Dermis microvascular lymphatic vessel endothelial cell (primary cell): ENCODE measurements at regions not wholly inside any gene's neighbourhood (a gene's known extent, or its start where the extent isn't known, plus 50 kb on each side); places are given as distances from the start of the nearest gene placed in this dataset.
"Not testable (repeated sequence)": the region's sequence is repeated elsewhere in the genome, so short reads cannot be mapped to it uniquely, and the experiment has no call there.

ENCODE experiments used
- DNase-seq, 2 donors: peaks; one replicate each; pipeline versions ENCODE4 v3.0.0 to v3.0.0-alpha.2; 2010; ENCODE audit warnings: low read depth in 2 of 2

- DNase-seq = no peak
Observed at GRCh38 chr14:105636935-105637334, 110.6 kb downstream of the TMEM121 start.

DNA sequence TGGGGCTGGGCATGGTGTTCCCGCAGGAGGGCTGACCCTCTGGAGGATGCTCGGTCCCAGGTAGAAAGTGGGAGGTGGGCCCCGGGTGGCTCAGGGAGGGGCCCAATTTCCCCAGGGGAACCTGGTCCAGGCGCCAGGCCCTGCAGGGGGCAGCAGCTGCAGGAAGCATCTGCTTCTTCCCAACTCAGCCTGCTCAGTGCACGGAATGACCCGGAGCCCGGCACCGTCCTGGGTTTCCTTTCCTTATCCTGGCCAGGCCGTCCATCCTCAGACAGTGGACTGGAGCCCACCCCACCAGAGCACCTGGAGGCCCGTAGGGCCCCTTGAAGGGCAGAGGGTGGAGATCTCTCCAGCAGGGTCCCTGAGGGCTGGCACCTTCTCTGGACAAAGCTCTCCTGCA is 111.0 kb downstream of the TMEM121 start:
- not testable (repeated sequence) for DNase-seq

- not testable (repeated sequence) for DNase-seq
Observed at GRCh38 chr14:105639969-105640931, 113.9 kb downstream of the TMEM121 start.

- DNase-seq = no peak
Observed at GRCh38 chr14:105641075-105641937, 114.9 kb downstream of the TMEM121 start.

DNA sequence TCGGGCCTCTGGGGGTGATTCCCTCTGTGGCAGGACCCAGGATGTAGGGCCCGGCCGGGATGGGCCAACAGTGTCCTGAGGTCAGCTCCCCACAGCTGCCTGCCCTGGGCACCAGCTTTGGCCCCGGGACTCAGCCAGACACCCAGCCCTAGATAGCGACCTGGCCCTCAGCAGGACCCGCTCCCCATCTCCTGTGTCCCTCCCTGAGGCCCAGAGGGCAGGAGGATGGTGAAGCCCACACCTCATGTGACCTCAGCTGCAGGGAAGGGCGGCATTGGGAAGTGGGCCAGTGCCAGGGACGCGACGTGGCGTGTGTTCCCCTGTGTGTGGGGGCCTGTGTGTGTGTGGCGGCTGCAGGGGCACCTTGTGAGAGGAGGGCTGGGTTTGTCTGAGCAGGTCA is 115.6 kb downstream of the TMEM121 start:
- not testable (repeated sequence) for DNase-seq

DNA sequence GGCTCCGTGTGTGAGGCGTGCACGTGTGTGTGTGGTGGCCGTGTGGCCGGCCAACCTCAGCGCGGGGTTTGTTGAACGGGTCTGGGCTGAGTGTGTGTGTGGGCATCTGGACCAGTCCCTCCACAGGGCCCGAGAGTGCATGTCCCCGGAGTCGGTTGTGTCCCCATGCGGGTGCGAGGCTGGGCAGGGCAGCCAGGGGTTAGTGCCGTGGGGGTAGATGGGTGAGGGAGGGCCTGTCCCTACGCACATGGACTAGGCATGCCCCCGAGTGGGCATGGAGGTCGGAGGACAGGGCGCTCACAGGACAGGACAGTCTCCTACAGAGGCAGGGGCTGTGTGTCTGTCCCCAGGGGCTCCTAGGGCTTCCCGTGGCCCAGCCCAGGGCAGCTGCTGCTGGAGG is 116.1 kb downstream of the TMEM121 start:
- not testable (repeated sequence) for DNase-seq

GRCh38 chr14:105643406-105644052 is 117.1 kb downstream of the TMEM121 start:
- not testable (repeated sequence) for DNase-seq

- not testable (repeated sequence) for DNase-seq
Observed at GRCh38 chr14:105644053-105644435, 117.7 kb downstream of the TMEM121 start.

DNA sequence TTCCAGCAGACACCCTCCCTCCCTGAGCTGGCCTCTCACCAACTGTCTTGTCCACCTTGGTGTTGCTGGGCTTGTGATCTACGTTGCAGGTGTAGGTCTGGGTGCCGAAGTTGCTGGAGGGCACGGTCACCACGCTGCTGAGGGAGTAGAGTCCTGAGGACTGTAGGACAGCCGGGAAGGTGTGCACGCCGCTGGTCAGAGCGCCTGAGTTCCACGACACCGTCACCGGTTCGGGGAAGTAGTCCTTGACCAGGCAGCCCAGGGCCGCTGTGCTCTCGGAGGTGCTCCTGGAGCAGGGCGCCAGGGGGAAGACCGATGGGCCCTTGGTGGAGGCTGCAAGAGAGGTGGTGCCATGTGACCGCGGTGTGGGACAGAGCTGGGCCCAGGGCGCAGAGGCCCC is 118.1 kb downstream of the TMEM121 start:
- not testable (repeated sequence) for DNase-seq

- DNase-seq = not testable (repeated sequence)
Observed at GRCh38 chr14:105644891-105645290, 118.5 kb downstream of the TMEM121 start.

DNA sequence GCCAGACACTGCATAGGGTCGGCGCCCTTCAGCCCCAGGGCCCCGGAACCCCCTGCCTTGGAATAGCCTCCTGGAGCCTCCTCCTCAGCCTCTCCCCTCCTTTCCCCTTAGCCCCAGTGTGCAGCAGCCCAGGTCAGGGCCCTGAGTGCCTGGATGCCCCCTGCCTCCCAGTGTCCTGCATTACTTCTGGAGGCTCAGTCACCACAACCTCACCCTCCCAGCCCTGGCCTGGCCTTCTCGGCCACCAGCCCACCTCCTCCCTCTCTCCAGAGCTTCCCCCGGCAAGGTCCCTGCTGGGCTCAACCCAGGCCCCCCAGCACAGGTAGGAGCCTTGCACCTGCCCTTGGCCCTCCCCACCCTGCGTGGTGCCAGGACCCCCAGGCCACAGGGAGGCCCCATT is 119.0 kb downstream of the TMEM121 start:
- DNase-seq = not testable (repeated sequence)

DNA sequence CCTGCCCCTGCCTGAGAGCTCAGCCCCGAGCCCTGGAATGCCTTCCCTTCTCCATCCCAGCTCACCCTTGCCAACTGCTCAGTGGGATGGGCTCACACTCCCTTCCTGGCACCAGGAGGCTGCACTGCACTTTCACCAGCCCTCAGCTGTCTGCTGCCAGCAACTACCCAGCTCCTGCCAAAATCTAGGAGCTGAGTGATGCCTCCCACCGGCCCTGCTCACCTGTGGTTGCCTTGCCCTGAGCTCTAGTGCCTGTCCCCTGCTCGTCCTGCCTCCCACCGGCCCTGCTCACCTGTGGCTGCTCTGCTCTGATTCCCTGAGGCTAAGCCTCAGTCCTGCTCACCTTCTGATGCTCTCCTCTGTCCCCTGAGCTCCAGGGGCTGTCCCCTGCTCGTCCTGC is 119.8 kb downstream of the TMEM121 start:
- DNase-seq = no peak

DNA sequence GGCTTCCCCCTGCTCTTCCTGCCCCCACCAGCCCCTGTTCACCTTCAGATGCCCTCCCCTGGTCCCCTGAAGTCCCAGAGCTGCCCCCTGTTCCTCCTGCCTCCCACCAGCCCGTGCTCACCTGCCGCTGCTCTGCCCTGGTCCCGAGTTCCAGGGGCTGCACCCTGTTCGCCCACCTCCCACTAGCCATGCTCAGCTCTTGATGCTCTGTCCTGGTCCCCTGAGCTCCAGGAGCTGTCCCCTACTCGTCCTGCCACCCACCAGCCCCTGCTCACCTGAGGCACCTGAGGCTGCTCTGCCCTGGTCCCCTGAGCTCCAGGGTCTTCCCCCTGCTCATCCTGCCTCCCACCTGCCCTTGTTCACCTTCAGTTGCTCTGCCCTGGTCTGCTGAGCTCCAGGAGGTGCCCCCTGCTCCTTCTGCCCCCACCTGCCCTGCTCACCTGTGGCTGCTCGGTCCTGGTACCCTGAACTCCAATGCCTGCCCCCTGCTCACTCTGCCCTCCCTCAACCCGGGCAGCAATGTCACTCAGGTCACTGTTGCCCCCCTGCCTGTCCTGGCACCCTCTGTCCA is 120.4 kb downstream of the TMEM121 start:
- DNase-seq = not testable (repeated sequence)

DNA sequence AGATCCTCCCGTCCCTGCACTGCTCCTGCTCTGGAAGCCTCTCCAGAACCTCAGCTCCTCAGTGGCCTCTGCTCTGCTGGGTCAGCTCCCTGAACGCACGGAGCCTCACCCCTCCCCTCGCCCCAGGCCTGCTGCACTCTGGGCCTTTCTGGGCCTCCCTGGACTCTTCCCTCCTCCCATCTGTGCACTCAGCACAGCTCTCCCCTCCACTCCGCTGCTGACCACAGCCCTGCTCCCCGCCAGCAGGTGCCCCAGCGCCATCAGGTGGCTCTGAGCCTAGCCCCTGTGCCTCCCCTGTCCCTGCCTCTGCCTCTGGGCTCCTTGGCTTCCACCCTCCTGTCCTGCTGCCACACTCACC is 121.0 kb downstream of the TMEM121 start:
- not testable (repeated sequence) for DNase-seq

GRCh38 chr14:105647784-105648608 is 121.6 kb downstream of the TMEM121 start:
- DNase-seq = no peak

GRCh38 chr14:105648609-105649535 is 122.5 kb downstream of the TMEM121 start:
- DNase-seq = not testable (repeated sequence)

- not testable (repeated sequence) for DNase-seq
Observed at GRCh38 chr14:105652317-105652716, 125.9 kb downstream of the TMEM121 start.

GRCh38 chr14:105653921-105654320 is 127.5 kb downstream of the TMEM121 start:
- DNase-seq = not testable (repeated sequence)

GRCh38 chr14:105659255-105659654 is 132.9 kb downstream of the TMEM121 start:
- not testable (repeated sequence) for DNase-seq
